GM13977 (cell line): ENCODE measurements at regions not wholly inside any gene's neighbourhood (a gene's known extent, or its start where the extent isn't known, plus 50 kb on each side); places are given as distances from the start of the nearest gene placed in this dataset.

Experiments
- DNase-seq: peaks from one replicate; pipeline ENCODE4 v3.0.0; 2012; ENCODE audit warnings: low spot score
- CTCF ChIP-seq: IDR thresholded peaks from 2 replicates; pipeline ENCODE4 v1.5.1; 2012; ENCODE audit warnings: mild to moderate bottlenecking, control low read depth; ENCODE audit not compliant: insufficient read depth; ENCODE audit errors: extremely low read depth, missing control alignments
- in situ Hi-C: fragments of 300-500 bp; cut with MboI; formaldehyde crosslinking; loops from one replicate; pipeline ENCODE4 v1.12.0; 2022; ENCODE audit warnings: low sequenced_read_pairs, low pct_unique_long_range_greater_than_20kb, mixed read lengths, inconsistent platforms; ENCODE audit not compliant: unreplicated experiment

- DNase-seq: no peak
- in situ Hi-C loops: no loop called here
- no peak for TF ChIP-seq CTCF
These were observed 183.7 kb upstream of the CAMK1G start for GRCh38 chr1:209399800-209400199.

GRCh38 chr1:209400351-209401220 is 182.9 kb upstream of the CAMK1G start:
- in situ Hi-C loops: no loop called here
- no peak for TF ChIP-seq CTCF
- no peak for DNase-seq

DNA sequence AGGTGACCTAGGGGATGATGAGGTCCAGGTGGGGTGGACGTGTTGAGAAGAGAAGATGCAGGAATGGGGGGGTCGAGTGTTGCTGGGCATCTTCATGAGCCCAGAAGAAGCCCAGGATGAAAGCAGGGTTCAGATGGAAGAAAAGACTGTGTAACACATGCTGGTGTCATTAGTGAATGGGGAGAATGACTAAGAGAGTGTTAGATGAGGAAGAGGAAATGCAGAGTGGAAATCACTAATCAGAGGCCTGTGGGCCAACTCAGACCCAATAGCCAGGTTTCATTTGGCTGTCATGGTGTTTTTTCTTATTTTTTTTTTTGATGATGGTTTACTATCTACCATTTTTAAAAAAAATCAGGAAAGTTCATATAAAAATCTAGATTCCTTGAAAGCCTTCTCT is 180.8 kb upstream of the CAMK1G start:
- in situ Hi-C loops: no loop called here
- DNase-seq: no peak
- TF ChIP-seq CTCF: no peak

- in situ Hi-C loops: no loop called here
- no peak for TF ChIP-seq CTCF
- no peak for DNase-seq
These were observed 179.6 kb upstream of the CAMK1G start for GRCh38 chr1:209403921-209404320.

GRCh38 chr1:209404577-209404976 is 178.9 kb upstream of the CAMK1G start:
- in situ Hi-C loops: no loop called here
- no peak for DNase-seq
- TF ChIP-seq CTCF: no peak

- TF ChIP-seq CTCF: no peak
- in situ Hi-C loops: no loop called here
- DNase-seq: no peak
These were observed 178.2 kb upstream of the CAMK1G start for GRCh38 chr1:209405183-209405814.
